A549 (cell line): ENCODE measurements at regions not wholly inside any gene's neighbourhood (a gene's known extent, or its start where the extent isn't known, plus 50 kb on each side); places are given as distances from the start of the nearest gene placed in this dataset.

Source experiments
- ATAC-seq, 2 experiments: fragments of 200-7000 bp in 1 of 2; fragments of >200 bp in 1 of 2; cut with Nextera tagmentation in 1 of 2; cut with Tn5 transposase in 1 of 2; 3 replicates each; pipeline versions ENCODE4 v1.8.0 to v1.9.1; 2018 to 2020; ENCODE audit warnings: mild to moderate bottlenecking in 1 of 2, moderate library complexity in 1 of 2
- CTCF ChIA-PET: fragments of 300-600 bp; sonication (Branson Sonifier 250); formaldehyde crosslinking; extraction: SDS; loops from one replicate; lab custom pipeline; 2021; ENCODE audit warnings: antibody characterized with exemption, inconsistent platforms; lab: Yijun Ruan, JAX
- POLR2A ChIA-PET: fragments of 350-600 bp; formaldehyde crosslinking; extraction: SDS; loops from one replicate; lab custom pipeline; 2021; ENCODE audit warnings: antibody characterized with exemption, inconsistent platforms; lab: Yijun Ruan, JAX
- DNase-seq, 2 experiments: peaks; one replicate each; pipeline versions ENCODE4 v3.0.0 to v3.0.0-alpha.2; 2011 to 2016; ENCODE audit warnings: low read depth in 1 of 2, low spot score in 1 of 2
- FAIRE-seq: peaks from 2 replicates; lab custom pipeline; 2011; peaks lifted over from hg19 to GRCh38; lab: Jason Lieb, UNC
- H3K27ac ChIP-seq, 2 experiments: fragments of >200 bp; sonication (Bioruptor Twin); formaldehyde crosslinking; 3 replicates each; pipeline ENCODE4 v1.5.1; 2016 to 2017
- H3K4me1 ChIP-seq: fragments of >200 bp; sonication (Bioruptor Twin); formaldehyde crosslinking; 3 replicates; pipeline ENCODE4 v1.6.1; 2016
- H3K4me2 ChIP-seq: fragments of >200 bp; sonication (Bioruptor Twin); formaldehyde crosslinking; 3 replicates; pipeline ENCODE4 v1.6.1; 2016
- H3K4me3 ChIP-seq: fragments of >200 bp; sonication (Bioruptor Twin); formaldehyde crosslinking; 3 replicates; pipeline ENCODE4 v1.5.1; 2016
- H3K9me3 ChIP-seq: fragments of >200 bp; sonication (Bioruptor Twin); formaldehyde crosslinking; 3 replicates; pipeline ENCODE4 v1.6.1; 2016
- CBX8 ChIP-seq: fragments of 200-600 bp; sonication (generic); IDR thresholded peaks from 2 replicates; pipeline ENCODE4 v1.6.1; 2016
- E2F6 ChIP-seq: IDR thresholded peaks from 2 replicates; pipeline ENCODE4 v1.6.1; 2012; ENCODE audit warnings: low read depth, borderline replicate concordance
- EHF ChIP-seq: fragments of 250-450 bp; sonication (Bioruptor Pico); IDR thresholded peaks from 2 replicates; pipeline ENCODE4 v1.5.0; 2020; ENCODE audit warnings: mild to moderate bottlenecking
- EHMT2 ChIP-seq: fragments of 200-600 bp; sonication (generic); IDR thresholded peaks from 2 replicates; pipeline ENCODE4 v1.6.1; 2016; ENCODE audit warnings: antibody characterized with exemption, low read depth, mild to moderate bottlenecking, moderate library complexity
- ELK1 ChIP-seq: fragments of 150-350 bp; IDR thresholded peaks from 2 replicates; pipeline ENCODE4 v1.6.1; 2014; ENCODE audit warnings: low read depth, mild to moderate bottlenecking, low read length
- EP300 ChIP-seq, 2 experiments: fragments of >200 bp; sonication (Bioruptor Twin); formaldehyde crosslinking; IDR thresholded peaks; 2 replicates in 1 of 2; 3 replicates in 1 of 2; pipeline ENCODE4 v1.6.1; 2016 to 2017
- ESRRA ChIP-seq: fragments of 150-350 bp; IDR thresholded peaks from 2 replicates; pipeline ENCODE4 v1.6.1; 2014; ENCODE audit warnings: mild to moderate bottlenecking, low read length, borderline replicate concordance
- FOSB ChIP-seq: fragments of 250-450 bp; sonication (Bioruptor Pico); IDR thresholded peaks from 2 replicates; pipeline ENCODE4 v1.5.0; 2020; ENCODE audit warnings: mild to moderate bottlenecking, moderate library complexity
- FOSL2 ChIP-seq, 2 experiments: fragments of 450-650 bp in 1 of 2; fragments of >200 bp in 1 of 2; sonication (Bioruptor Twin) in 1 of 2; formaldehyde crosslinking; IDR thresholded peaks; 2 replicates each; pipeline versions ENCODE4 v1.5.0 to v1.6.1; 2016 to 2020; ENCODE audit warnings: mild to moderate bottlenecking in 1 of 2, moderate library complexity in 1 of 2
- HEYL ChIP-seq: fragments of 250-450 bp; sonication (Bioruptor Pico); IDR thresholded peaks from 2 replicates; pipeline ENCODE4 v1.8.0; 2021; ENCODE audit warnings: mild to moderate bottlenecking, moderate library complexity
- HOXA7 ChIP-seq: fragments of 250-450 bp; sonication (Bioruptor Pico); IDR thresholded peaks from 2 replicates; pipeline ENCODE4 v1.5.0; 2020; ENCODE audit warnings: mild to moderate bottlenecking, moderate library complexity
- JUN ChIP-seq, 2 experiments: fragments of >200 bp; sonication (Bioruptor Twin); formaldehyde crosslinking; IDR thresholded peaks; 2 replicates in 1 of 2; 3 replicates in 1 of 2; pipeline ENCODE4 v1.6.1; 2016 to 2017
- KDM1A ChIP-seq: fragments of 200-600 bp; sonication (generic); IDR thresholded peaks from 2 replicates; pipeline ENCODE4 v1.6.1; 2016; ENCODE audit warnings: low read depth, mild to moderate bottlenecking
- MAX ChIP-seq: IDR thresholded peaks from 2 replicates; pipeline ENCODE4 v1.6.1; 2012
- NFE2L2 ChIP-seq: fragments of 150-350 bp; conservative IDR thresholded peaks from 2 replicates; pipeline ENCODE4 v1.6.1; 2014; ENCODE audit warnings: low read length
- NR3C1 ChIP-seq: fragments of >200 bp; sonication (Bioruptor Twin); formaldehyde crosslinking; IDR thresholded peaks from 3 replicates; pipeline ENCODE4 v1.6.1; 2017
- POLR2A ChIP-seq: IDR thresholded peaks from 2 replicates; pipeline ENCODE4 v1.6.1; 2012; ENCODE audit warnings: mild to moderate bottlenecking, low read length
- RFX5 ChIP-seq: fragments of 450-650 bp; IDR thresholded peaks from 2 replicates; pipeline ENCODE4 v1.7.1; 2014; ENCODE audit warnings: antibody characterized with exemption, mild to moderate bottlenecking, moderate library complexity
- SREBF2 ChIP-seq: fragments of 450-650 bp; IDR thresholded peaks from 2 replicates; pipeline ENCODE4 v1.6.1; 2014; ENCODE audit warnings: mild to moderate bottlenecking, moderate library complexity
- TFCP2L1 ChIP-seq: fragments of 250-450 bp; sonication (Bioruptor Pico); IDR thresholded peaks from 2 replicates; pipeline ENCODE4 v1.5.0; 2021; ENCODE audit warnings: mild to moderate bottlenecking
- USF2 ChIP-seq: fragments of 450-650 bp; IDR thresholded peaks from 2 replicates; pipeline ENCODE4 v1.6.1; 2014; ENCODE audit warnings: antibody characterized with exemption
- WGBS: methylation state at CpG from one replicate; pipeline ENCODE4 v1.1.6; 2017; ENCODE audit errors: missing lambda C conversion rate; 5-methylcytosine and 5-hydroxymethylcytosine counted together
- TF ChIP-seq, protein P1 (sequence below): IDR thresholded peaks from 2 replicates; pipeline ENCODE4 v1.6.1; 2012

- CTCF ChIA-PET: no interaction called here
- H3K27ac ChIP-seq: no peak overlapping the region
These were observed 634.9 kb downstream of the LMO4 start for GRCh38 chr1:87963556-87963955.

DNA sequence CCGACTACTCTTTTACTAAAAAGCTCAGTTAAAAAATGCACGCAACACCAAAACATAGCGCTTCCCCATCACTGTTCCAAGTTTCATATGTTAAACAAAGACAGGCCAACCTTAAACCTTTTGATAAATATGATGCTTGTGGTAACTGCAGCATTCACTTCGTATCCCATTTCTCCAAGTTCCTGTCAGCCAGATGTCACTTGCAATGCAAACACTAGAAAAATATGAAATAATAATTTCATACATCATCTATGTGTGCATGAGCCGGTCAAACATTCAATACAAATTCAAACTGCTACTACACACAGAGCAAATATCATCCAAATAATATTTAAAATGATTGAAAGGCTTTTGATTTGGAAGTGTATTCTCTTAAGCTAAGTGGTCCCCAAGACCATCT is 636.5 kb downstream of the LMO4 start:
- CTCF ChIA-PET: interaction anchor here (0.6 kb wide), 1 partner anchor 1491 kb away, joined by 3 read pairs; no protein-coding TSS in a partner anchor
- Histone ChIP-seq H3K4me2 (no peak overlapping the region), H3K4me1 (no peaks in the 10 kb centered on the region), H3K9me3 (peaks cover 4% of the 10 kb centered on the region; the same call in 1 of the 3 replicates), H3K4me3 (no peak overlapping the region), H3K27ac (no peak overlapping the region)
- POLR2A ChIA-PET: no interaction called here
- WGBS: 92% methylated on average over 5 of the region's 5 CpGs
- TF ChIP-seq HOXA7 (CRISPR knock-in tag) (no peak), EHMT2 (no peak), NR3C1 (no peak), FOSL2 (IDR thresholded peaks at IDR 0.05) (no peak), FOSL2 (CRISPR knock-in tag; IDR thresholded peaks at IDR 0.05) (no peak), EHF (CRISPR knock-in tag) (no peak), CBX8 (no peak), POLR2A (no peak), FOSB (CRISPR knock-in tag) (no peak), JUN (IDR thresholded peaks at IDR 0.05) (no peak), KDM1A (no peak)
- TF ChIP-seq, protein P1, sequence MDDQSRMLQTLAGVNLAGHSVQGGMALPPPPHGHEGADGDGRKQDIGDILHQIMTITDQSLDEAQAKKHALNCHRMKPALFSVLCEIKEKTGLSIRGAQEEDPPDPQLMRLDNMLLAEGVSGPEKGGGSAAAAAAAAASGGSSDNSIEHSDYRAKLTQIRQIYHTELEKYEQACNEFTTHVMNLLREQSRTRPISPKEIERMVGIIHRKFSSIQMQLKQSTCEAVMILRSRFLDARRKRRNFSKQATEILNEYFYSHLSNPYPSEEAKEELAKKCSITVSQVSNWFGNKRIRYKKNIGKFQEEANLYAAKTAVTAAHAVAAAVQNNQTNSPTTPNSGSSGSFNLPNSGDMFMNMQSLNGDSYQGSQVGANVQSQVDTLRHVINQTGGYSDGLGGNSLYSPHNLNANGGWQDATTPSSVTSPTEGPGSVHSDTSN: no peak
- DNase-seq (no peak), FAIRE-seq (no peak), ATAC-seq (no peak)

More at GRCh38 chr1:87963556-87963955, 634.9 kb downstream of the LMO4 start:
- no peaks in the 10 kb centered on the region for H3K4me1 ChIP-seq
- peaks cover 4% of the 10 kb centered on the region; the same call in 1 of the 3 replicates for H3K9me3 ChIP-seq
- H3K4me2 ChIP-seq: no peak overlapping the region
- no peak for FAIRE-seq
- POLR2A ChIA-PET: no interaction called here
- ATAC-seq: no peak
- WGBS: 45% methylated on average over 2 of the region's 2 CpGs
- no peak for DNase-seq
- no peak overlapping the region for H3K4me3 ChIP-seq
- TF ChIP-seq HEYL (CRISPR knock-in tag): no peak
- TF ChIP-seq MAX: no peak
- TF ChIP-seq RFX5: no peak
- TF ChIP-seq EP300 (IDR thresholded peaks at IDR 0.05): no peak
- TF ChIP-seq, all 56 proteins: peak for 0

DNA sequence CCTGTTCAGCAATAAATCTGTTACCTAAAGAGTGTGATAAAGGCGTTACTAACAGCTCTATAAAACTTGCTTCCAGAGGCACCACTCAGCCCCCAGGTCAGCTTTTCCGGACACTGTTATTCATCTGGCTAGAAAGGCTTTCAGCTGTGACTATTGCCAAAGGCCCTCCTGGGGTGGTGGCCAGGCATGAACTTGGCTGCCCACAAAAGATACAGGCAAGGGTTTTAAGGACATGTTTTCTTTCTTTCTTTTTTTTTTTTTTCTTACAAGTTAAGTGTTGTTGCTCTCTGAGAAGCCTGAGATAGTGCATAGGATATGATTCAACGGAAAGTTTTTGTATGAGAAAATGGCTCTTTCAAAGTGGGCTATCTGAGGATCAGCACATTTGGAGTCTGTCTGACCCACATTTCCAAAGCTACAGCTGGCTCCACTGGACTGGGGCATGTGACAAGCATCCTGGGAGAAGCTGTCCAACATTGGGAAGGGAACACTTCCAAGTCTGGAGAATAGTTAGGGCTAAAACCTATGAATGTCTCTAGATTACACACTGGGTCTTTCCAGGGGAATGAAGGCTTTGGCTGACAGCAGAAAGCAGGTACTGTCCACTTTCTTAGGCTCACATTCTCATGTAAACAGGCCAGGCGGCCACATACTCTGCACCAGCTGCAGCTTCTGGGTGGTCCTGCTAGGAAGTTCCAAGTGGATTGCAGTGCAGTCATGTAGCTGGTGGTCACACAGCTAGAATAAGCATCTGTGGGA is 639.7 kb downstream of the LMO4 start:
- Histone ChIP-seq H3K4me2 (no peak overlapping the region), H3K9me3 (no peaks in the 10 kb centered on the region), H3K4me3 (no peak overlapping the region), H3K27ac (no peak overlapping the region), H3K4me1 (no peaks in the 10 kb centered on the region)
- ATAC-seq (no peak), FAIRE-seq (no peak), DNase-seq (no peak)
- POLR2A ChIA-PET: no interaction called here
- CTCF ChIA-PET: no interaction called here
- TF ChIP-seq NFE2L2 (no peak), EHF (CRISPR knock-in tag) (no peak), E2F6 (no peak), SREBF2 (no peak), ELK1 (no peak), TFCP2L1 (CRISPR knock-in tag) (no peak), POLR2A (no peak), USF2 (no peak), ESRRA (no peak)
- 91% methylated on average over 3 of the region's 4 CpGs for WGBS
